ENCODE measurements at regions not wholly inside any gene's neighbourhood (a gene's known extent, or its start where the extent isn't known, plus 50 kb on each side); places are given as distances from the start of the nearest gene placed in this dataset.

DNA sequence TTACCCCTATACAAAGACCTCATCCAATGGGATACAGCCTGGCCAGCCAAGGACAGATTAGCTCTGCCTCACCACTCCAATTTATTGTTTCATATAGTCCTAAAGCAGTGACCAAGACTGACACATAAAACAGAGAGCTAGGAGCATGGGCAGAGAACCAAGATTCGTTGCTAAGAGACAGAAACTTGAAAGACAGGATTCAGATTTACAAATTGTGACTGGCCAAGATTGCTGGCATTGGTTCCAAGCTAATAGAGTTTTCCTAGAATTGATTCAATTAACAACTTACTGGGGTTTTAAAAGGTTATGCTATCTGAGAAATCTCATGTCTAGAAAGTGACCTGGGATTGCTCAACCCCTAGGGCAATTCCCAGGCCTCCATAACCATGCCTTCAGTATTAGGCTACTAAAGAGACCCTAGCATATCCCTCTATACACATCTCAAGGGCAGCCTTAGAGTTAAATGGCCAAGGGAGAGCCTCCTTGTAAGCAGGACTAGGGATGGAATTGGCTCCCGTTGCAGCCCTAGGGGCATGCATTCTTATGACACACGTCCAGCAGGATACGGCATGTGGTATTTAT is 75.6 kb downstream of the ICOS start:
- CTCF ChIA-PET: no interaction called here
- Mint-ChIP-seq H3K27ac (no peak overlapping the region), H3K9me3 (ENCODE audit: insufficient read depth) (no peaks in the 10 kb centered on the region), H3K4me1 (no peaks in the 10 kb centered on the region), H3K4me3 (no peak overlapping the region), H3K27me3 (peaks cover 14% of the 10 kb centered on the region)
- Histone ChIP-seq H3K27me3 (replicated peaks in 1 of 4; ENCODE audit: control extremely low read depth in 1 of 4, control insufficient read depth in 3 of 4, insufficient read depth in 4 of 4, low read length in 3 of 4) (no peaks in the 10 kb centered on the region), H2AFZ (ENCODE audit: insufficient read depth, low read depth, low read length, poor library complexity, severe bottlenecking) (no peak overlapping the region), H3K9me3 (ENCODE audit: control extremely low read depth in 1 of 3, control insufficient read depth in 2 of 3, insufficient read depth in 1 of 3, low read length in 2 of 3) (no peaks in the 10 kb centered on the region), H3K36me3 (replicated peaks in 1 of 2; ENCODE audit: control extremely low read depth in 1 of 2, control insufficient read depth in 1 of 2, extremely low read depth in 1 of 2, insufficient read depth in 2 of 2, low read length in 1 of 2) (no peaks in the 10 kb centered on the region), H3K27ac (ENCODE audit: low read length in 2 of 2) (no peak overlapping the region), H3K9ac (ENCODE audit: low read length) (no peak overlapping the region), H3K79me2 (ENCODE audit: control insufficient read depth, insufficient read depth, low read length) (no peaks in the 10 kb centered on the region), H3K4me2 (replicated peaks; ENCODE audit: low read depth, low read length, poor library complexity, severe bottlenecking) (no peak overlapping the region), H3K4me1 (ENCODE audit: control insufficient read depth in 2 of 2, insufficient read depth in 2 of 2, low read length in 2 of 2) (no peaks in the 10 kb centered on the region), H4K20me1 (ENCODE audit: control insufficient read depth, insufficient read depth, low read length, poor library complexity, severe bottlenecking) (no peaks in the 10 kb centered on the region), H3K4me3 (ENCODE audit: control extremely low read depth in 1 of 5, extremely low read depth in 1 of 5, insufficient read depth in 1 of 5, low read depth in 2 of 5, low read length in 4 of 5) (no peak overlapping the region)
- POLR2A ChIA-PET: no interaction called here
- WGBS (ENCODE audit: insufficient coverage): 84% methylated on average over 3 of the region's 4 CpGs
- DNase-seq (no peak), ATAC-seq (ENCODE audit: low read depth) (no peak)
- TF ChIP-seq, protein P1, sequence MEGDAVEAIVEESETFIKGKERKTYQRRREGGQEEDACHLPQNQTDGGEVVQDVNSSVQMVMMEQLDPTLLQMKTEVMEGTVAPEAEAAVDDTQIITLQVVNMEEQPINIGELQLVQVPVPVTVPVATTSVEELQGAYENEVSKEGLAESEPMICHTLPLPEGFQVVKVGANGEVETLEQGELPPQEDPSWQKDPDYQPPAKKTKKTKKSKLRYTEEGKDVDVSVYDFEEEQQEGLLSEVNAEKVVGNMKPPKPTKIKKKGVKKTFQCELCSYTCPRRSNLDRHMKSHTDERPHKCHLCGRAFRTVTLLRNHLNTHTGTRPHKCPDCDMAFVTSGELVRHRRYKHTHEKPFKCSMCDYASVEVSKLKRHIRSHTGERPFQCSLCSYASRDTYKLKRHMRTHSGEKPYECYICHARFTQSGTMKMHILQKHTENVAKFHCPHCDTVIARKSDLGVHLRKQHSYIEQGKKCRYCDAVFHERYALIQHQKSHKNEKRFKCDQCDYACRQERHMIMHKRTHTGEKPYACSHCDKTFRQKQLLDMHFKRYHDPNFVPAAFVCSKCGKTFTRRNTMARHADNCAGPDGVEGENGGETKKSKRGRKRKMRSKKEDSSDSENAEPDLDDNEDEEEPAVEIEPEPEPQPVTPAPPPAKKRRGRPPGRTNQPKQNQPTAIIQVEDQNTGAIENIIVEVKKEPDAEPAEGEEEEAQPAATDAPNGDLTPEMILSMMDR (IDR thresholded peaks at IDR 0.05): no peak
- no peak for TF ChIP-seq EZH2 (IDR thresholded peaks at IDR 0.05; ENCODE audit: borderline replicate concordance, insufficient read depth, low read depth, low read length, poor library complexity, severe bottlenecking)
- intact Hi-C loops (cut with micrococcal nuclease): no loop called here

DNA sequence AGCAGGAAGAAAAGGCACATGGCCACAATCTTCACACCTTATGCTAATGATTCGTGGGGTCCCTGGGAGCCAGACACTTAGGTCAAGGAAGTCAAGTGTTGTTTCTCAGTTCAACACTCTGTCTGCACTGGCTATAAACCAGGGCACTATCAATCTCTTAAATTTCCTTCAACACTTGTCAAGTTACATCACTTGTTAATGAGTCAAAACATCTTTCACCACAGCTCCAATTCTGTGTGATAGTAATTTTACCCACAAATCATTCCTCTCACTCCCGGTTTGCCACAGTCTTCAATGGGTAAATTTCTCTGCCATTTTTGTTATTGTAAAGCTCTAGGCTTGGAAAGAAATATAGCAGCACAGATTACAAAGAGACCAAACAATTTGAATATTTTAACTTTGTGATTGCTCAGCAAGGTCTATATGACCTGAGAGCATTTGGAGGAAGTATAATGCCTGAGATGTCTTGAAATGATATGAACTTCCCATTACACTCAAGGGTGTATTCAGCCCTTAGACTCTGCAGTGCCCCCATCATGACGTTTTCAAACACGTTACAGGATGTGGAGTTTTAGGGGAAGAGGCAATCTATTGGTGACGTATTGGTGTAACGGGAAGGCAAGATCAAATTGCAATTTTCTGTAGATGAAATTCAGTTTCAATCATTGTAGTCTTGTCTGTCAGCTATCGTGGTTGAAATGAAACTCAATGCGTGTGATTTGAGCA is 78.7 kb downstream of the ICOS start:
- CTCF ChIA-PET: no interaction called here

More for the DNA sequence above, 78.7 kb downstream of the ICOS start:
- Histone ChIP-seq H3K36me3 (replicated peaks in 1 of 2; ENCODE audit: control extremely low read depth in 1 of 2, control insufficient read depth in 1 of 2, extremely low read depth in 1 of 2, insufficient read depth in 2 of 2, low read length in 1 of 2) (no peaks in the 10 kb centered on the region), H3K27ac (ENCODE audit: low read length in 2 of 2) (no peak overlapping the region), H3K27me3 (replicated peaks in 1 of 4; ENCODE audit: control extremely low read depth in 1 of 4, control insufficient read depth in 3 of 4, insufficient read depth in 4 of 4, low read length in 3 of 4) (no peaks in the 10 kb centered on the region), H4K20me1 (ENCODE audit: control insufficient read depth, insufficient read depth, low read length, poor library complexity, severe bottlenecking) (no peaks in the 10 kb centered on the region), H3K9ac (ENCODE audit: low read length) (no peak overlapping the region), H3K9me3 (ENCODE audit: control extremely low read depth in 1 of 3, control insufficient read depth in 2 of 3, insufficient read depth in 1 of 3, low read length in 2 of 3) (no peaks in the 10 kb centered on the region), H3K4me1 (ENCODE audit: control insufficient read depth in 2 of 2, insufficient read depth in 2 of 2, low read length in 2 of 2) (no peaks in the 10 kb centered on the region), H3K4me3 (ENCODE audit: control extremely low read depth in 1 of 5, extremely low read depth in 1 of 5, insufficient read depth in 1 of 5, low read depth in 2 of 5, low read length in 4 of 5) (no peak overlapping the region), H2AFZ (ENCODE audit: insufficient read depth, low read depth, low read length, poor library complexity, severe bottlenecking) (no peak overlapping the region), H3K79me2 (ENCODE audit: control insufficient read depth, insufficient read depth, low read length) (no peaks in the 10 kb centered on the region), H3K4me2 (replicated peaks; ENCODE audit: low read depth, low read length, poor library complexity, severe bottlenecking) (no peak overlapping the region)
- H3K9me3 Mint-ChIP-seq (ENCODE audit: insufficient read depth): no peaks in the 10 kb centered on the region
- no peak overlapping the region for H3K4me3 Mint-ChIP-seq
- POLR2A ChIA-PET: no interaction called here
- peaks cover 16% of the 10 kb centered on the region for H3K27me3 Mint-ChIP-seq
- no peaks in the 10 kb centered on the region for H3K4me1 Mint-ChIP-seq
- WGBS (ENCODE audit: insufficient coverage): 85% methylated on average over 4 of the region's 8 CpGs
- no peak for DNase-seq
- no peak for ATAC-seq (ENCODE audit: low read depth)
- H3K27ac Mint-ChIP-seq: no peak overlapping the region
- intact Hi-C loops (cut with micrococcal nuclease): no loop called here
- TF ChIP-seq, protein P1 (IDR thresholded peaks at IDR 0.05): no peak
- TF ChIP-seq EZH2 (IDR thresholded peaks at IDR 0.05; ENCODE audit: borderline replicate concordance, insufficient read depth, low read depth, low read length, poor library complexity, severe bottlenecking): no peak
